IMR-90 (cell line): ENCODE measurements at regions not wholly inside any gene's neighbourhood (a gene's known extent, or its start where the extent isn't known, plus 50 kb on each side); places are given as distances from the start of the nearest gene placed in this dataset.

Experiments
- ATAC-seq: fragments of 200-7000 bp; cut with Tn5 transposase; 2 replicates; pipeline ENCODE4 v1.9.1; 2020; ENCODE audit warnings: low read depth, mild to moderate bottlenecking, moderate library complexity
- BruUV-seq: library from RNA; stranded (reverse); fragments of 400-500 nt; replicated peaks from 2 replicates; lab custom pipeline; 2021; lab: Mats Ljungman, UMichigan
- CTCF ChIA-PET: fragments of 300-600 bp; formaldehyde crosslinking; extraction: SDS; loops from one replicate; lab custom pipeline; 2021; ENCODE audit warnings: antibody characterized with exemption; lab: Yijun Ruan, JAX
- POLR2A ChIA-PET: fragments of 300-600 bp; sonication (Branson Sonifier 250); formaldehyde crosslinking; loops from one replicate; lab custom pipeline; 2022; ENCODE audit warnings: antibody characterized with exemption; ENCODE audit not compliant: unreplicated experiment; lab: Charles Lee
- DNase-seq: peaks from one replicate; pipeline ENCODE4 v3.0.0; 2013
- H2AFZ ChIP-seq: replicated peaks from 2 replicates; pipeline ENCODE3; 2013; ENCODE audit warnings: low read length, mild to moderate bottlenecking; ENCODE audit not compliant: poor library complexity
- H2AK5ac ChIP-seq: 2 replicates; pipeline ENCODE4 v1.6.1; 2013; ENCODE audit warnings: low read depth, low read length, inconsistent platforms
- H2AK9ac ChIP-seq: replicated peaks from 2 replicates; pipeline ENCODE3; 2013; ENCODE audit warnings: mild to moderate bottlenecking, low read depth, low read length, moderate library complexity; ENCODE audit not compliant: poor library complexity
- H2BK120ac ChIP-seq: 2 replicates; pipeline ENCODE4 v1.6.1; 2013; ENCODE audit warnings: low read depth, low read length, inconsistent platforms
- H2BK15ac ChIP-seq: 3 replicates; pipeline ENCODE4 v1.6.1; 2013; ENCODE audit warnings: low read depth, low read length, inconsistent platforms
- H2BK20ac ChIP-seq: 2 replicates; pipeline ENCODE4 v1.6.1; 2013; ENCODE audit warnings: low read depth, mild to moderate bottlenecking, inconsistent platforms, low read length, moderate library complexity
- H2BK5ac ChIP-seq: 2 replicates; pipeline ENCODE4 v1.6.1; 2013; ENCODE audit warnings: mild to moderate bottlenecking, low read depth, low read length, inconsistent platforms; ENCODE audit not compliant: poor library complexity, severe bottlenecking
- H3K14ac ChIP-seq: replicated peaks from 2 replicates; pipeline ENCODE4 v1.6.1; 2013; ENCODE audit warnings: low read depth, low read length, inconsistent platforms
- H3K18ac ChIP-seq: 2 replicates; pipeline ENCODE4 v1.6.1; 2013; ENCODE audit warnings: low read depth, low read length, control low read depth
- H3K23ac ChIP-seq: 2 replicates; pipeline ENCODE4 v1.6.1; 2013; ENCODE audit warnings: low read depth, low read length, inconsistent platforms
- H3K27ac ChIP-seq: 2 replicates; pipeline ENCODE4 v1.5.1; 2013; ENCODE audit warnings: mild to moderate bottlenecking, control low read depth, low read length; ENCODE audit not compliant: insufficient read depth
- H3K27me3 ChIP-seq: 2 replicates; pipeline ENCODE4 v1.6.1; 2013; ENCODE audit warnings: low read length; ENCODE audit not compliant: control insufficient read depth, insufficient read depth
- H3K36me3 ChIP-seq: 2 replicates; pipeline ENCODE4 v1.6.1; 2013; ENCODE audit warnings: low read length, mixed read lengths; ENCODE audit not compliant: control insufficient read depth, insufficient read depth
- H3K4ac ChIP-seq: 2 replicates; pipeline ENCODE4 v1.6.1; 2013; ENCODE audit warnings: low read depth, low read length, inconsistent platforms
- H3K4me1 ChIP-seq: 2 replicates; pipeline ENCODE4 v1.6.1; 2013; ENCODE audit warnings: low read length, mixed read lengths; ENCODE audit not compliant: control insufficient read depth, insufficient read depth
- H3K4me2 ChIP-seq: 2 replicates; pipeline ENCODE4 v1.6.1; 2013; ENCODE audit warnings: low read depth, mild to moderate bottlenecking, control low read depth, low read length, moderate library complexity
- H3K4me3 ChIP-seq: 2 replicates; pipeline ENCODE4 v1.5.1; 2013; ENCODE audit warnings: low read depth, mild to moderate bottlenecking, control low read depth, low read length, moderate library complexity; ENCODE audit not compliant: insufficient read depth
- H3K56ac ChIP-seq: 2 replicates; pipeline ENCODE4 v1.6.1; 2013; ENCODE audit warnings: low read length, inconsistent platforms; ENCODE audit not compliant: insufficient read depth; ENCODE audit errors: extremely low read depth
- H3K79me1 ChIP-seq, 2 experiments: 2 replicates each; pipeline ENCODE4 v1.6.1; 2013; ENCODE audit warnings: low read length in 2 of 2, inconsistent platforms in 1 of 2, low read depth in 1 of 2
- H3K9ac ChIP-seq: 2 replicates; pipeline ENCODE4 v1.6.1; 2013; ENCODE audit warnings: low read depth, low read length, control low read depth
- H3K9me1 ChIP-seq: 2 replicates; pipeline ENCODE4 v1.6.1; 2013; ENCODE audit warnings: low read length, inconsistent platforms; ENCODE audit not compliant: insufficient read depth
- H3K9me3 ChIP-seq: 2 replicates; pipeline ENCODE4 v1.6.1; 2013; ENCODE audit warnings: low read length; ENCODE audit not compliant: control insufficient read depth, insufficient read depth
- H4K20me1 ChIP-seq: 2 replicates; pipeline ENCODE4 v1.6.1; 2013; ENCODE audit warnings: low read length, inconsistent platforms; ENCODE audit not compliant: insufficient read depth
- H4K5ac ChIP-seq: 2 replicates; pipeline ENCODE4 v1.6.1; 2013; ENCODE audit warnings: mild to moderate bottlenecking, low read depth, low read length, control low read depth
- H4K8ac ChIP-seq, 2 experiments: 2 replicates each; pipeline ENCODE4 v1.6.1; 2013; ENCODE audit warnings: low read depth in 2 of 2, low read length in 2 of 2, control low read depth in 1 of 2, inconsistent platforms in 1 of 2
- H4K91ac ChIP-seq: 2 replicates; pipeline ENCODE4 v1.6.1; 2013; ENCODE audit warnings: low read depth, low read length, inconsistent platforms; ENCODE audit not compliant: insufficient read depth
- BHLHE40 ChIP-seq: fragments of 150-350 bp; IDR thresholded peaks from 2 replicates; pipeline ENCODE4 v1.6.1; 2016; ENCODE audit warnings: mild to moderate bottlenecking, low read depth, low read length
- CEBPB ChIP-seq: IDR thresholded peaks from 2 replicates; pipeline ENCODE4 v1.6.1; 2012; ENCODE audit warnings: low read depth, low read length, improper control_type of control experiment
- CHD1 ChIP-seq: IDR thresholded peaks from 2 replicates; pipeline ENCODE4 v1.6.1; 2012; ENCODE audit warnings: low read depth, low read length, improper control_type of control experiment
- CTCF ChIP-seq: conservative IDR thresholded peaks from 2 replicates; pipeline ENCODE4 v1.5.1; 2012; ENCODE audit warnings: mild to moderate bottlenecking, low read depth, low read length, improper control_type of control experiment
- ELK1 ChIP-seq: fragments of 150-350 bp; IDR thresholded peaks from 2 replicates; pipeline ENCODE4 v1.6.1; 2016; ENCODE audit warnings: low read depth, mild to moderate bottlenecking, low read length, moderate library complexity, borderline replicate concordance
- FOS ChIP-seq: fragments of 150-350 bp; IDR thresholded peaks from 2 replicates; pipeline ENCODE4 v1.6.1; 2016; ENCODE audit warnings: low read depth, low read length
- MAFK ChIP-seq: IDR thresholded peaks from 2 replicates; pipeline ENCODE4 v1.6.1; 2012; ENCODE audit warnings: low read depth, low read length, improper control_type of control experiment
- MAZ ChIP-seq: IDR thresholded peaks from 2 replicates; pipeline ENCODE4 v1.6.1; 2012; ENCODE audit warnings: low read depth, mild to moderate bottlenecking, low read length, improper control_type of control experiment, moderate library complexity, borderline replicate concordance
- MXI1 ChIP-seq: IDR thresholded peaks from 2 replicates; pipeline ENCODE4 v1.6.1; 2012; ENCODE audit warnings: low read depth, mild to moderate bottlenecking, low read length, moderate library complexity, borderline replicate concordance
- NFE2L2 ChIP-seq: fragments of 150-350 bp; IDR thresholded peaks from 2 replicates; pipeline ENCODE4 v1.6.1; 2016; ENCODE audit warnings: low read depth, mild to moderate bottlenecking, low read length
- POLR2A ChIP-seq: IDR thresholded peaks from 2 replicates; pipeline ENCODE4 v1.6.1; 2012; ENCODE audit warnings: mild to moderate bottlenecking, low read depth, low read length
- RAD21 ChIP-seq: IDR thresholded peaks from 2 replicates; pipeline ENCODE4 v1.6.1; 2012; ENCODE audit warnings: low read length, improper control_type of control experiment
- RFX5 ChIP-seq: IDR thresholded peaks from 2 replicates; pipeline ENCODE4 v1.8.0; 2012; ENCODE audit warnings: low read depth, mild to moderate bottlenecking, low read length, moderate library complexity
- SMC3 ChIP-seq: fragments of 150-350 bp; IDR thresholded peaks from 2 replicates; pipeline ENCODE4 v1.6.1; 2016; ENCODE audit warnings: low read depth, mild to moderate bottlenecking, antibody characterized with exemption, low read length, moderate library complexity
- WGBS, 2 experiments: methylation state at CpG; one replicate each; pipeline versions ENCODE4 v1.1.5 to v1.1.7; 2013; ENCODE audit warnings: missing lambda C conversion rate in 2 of 2; ENCODE audit not compliant: insufficient read length in 1 of 2; ENCODE audit errors: extremely low coverage in 2 of 2; 5-methylcytosine and 5-hydroxymethylcytosine counted together
- dilution Hi-C: fragments of 300-500 bp; cut with HindIII; formaldehyde crosslinking; loops from one replicate; pipeline ENCODE4 v1.14.3; 2018; ENCODE audit warnings: low sequenced_read_pairs; ENCODE audit not compliant: unreplicated experiment
- in situ Hi-C: fragments of 300-500 bp; cut with MboI; formaldehyde crosslinking; loops from 3 replicates; pipeline ENCODE4 v1.14.3; 2019; ENCODE audit warnings: low sequenced_read_pairs, inconsistent platforms, mixed read lengths
- intact Hi-C: fragments of 100-400 bp; cut with micrococcal nuclease; formaldehyde crosslinking; loops from 2 replicates; pipeline ENCODE4 v1.10.0; 2022

DNA sequence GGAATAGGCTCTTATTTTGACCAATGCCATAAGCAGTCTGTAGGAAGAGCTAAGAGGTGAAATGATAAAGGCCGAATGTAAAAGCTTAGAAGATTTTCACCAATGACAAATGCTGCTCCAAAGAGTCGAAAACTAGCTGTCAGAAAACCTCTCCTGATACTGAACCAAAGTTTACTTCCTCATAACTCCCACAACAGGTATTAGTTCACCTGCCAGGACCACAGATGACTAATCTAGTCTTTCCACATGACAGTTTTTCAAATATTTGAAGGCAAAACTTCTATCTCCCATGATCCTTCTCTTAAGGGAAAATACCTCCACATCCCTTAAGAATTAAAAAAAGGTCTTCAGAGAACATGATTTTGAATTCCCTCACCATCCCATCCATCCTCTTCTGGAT, 473.2 kb upstream of the SPHKAP start:
- Histone ChIP-seq H4K8ac (no peak overlapping the region), H2BK5ac (no peak overlapping the region), H3K36me3 (no peaks in the 10 kb centered on the region), H2AK9ac (no peak overlapping the region), H3K9me3 (no peaks in the 10 kb centered on the region), H2BK120ac (no peak overlapping the region), H2AK5ac (no peak overlapping the region), H3K79me1 (no peaks in the 10 kb centered on the region), H3K4me2 (no peak overlapping the region), H3K23ac (no peak overlapping the region), H3K4me3 (no peak overlapping the region), H3K27ac (no peak overlapping the region), H2AFZ (no peak overlapping the region), H3K4ac (no peak overlapping the region), H3K56ac (no peak overlapping the region), H4K91ac (no peak overlapping the region), H3K18ac (no peak overlapping the region), H3K9ac (no peak overlapping the region), H4K5ac (no peak overlapping the region), H4K20me1 (no peaks in the 10 kb centered on the region), H2BK15ac (no peak overlapping the region), H3K4me1 (no peaks in the 10 kb centered on the region), H3K9me1 (no peaks in the 10 kb centered on the region), H2BK20ac (no peak overlapping the region), H3K14ac (no peak overlapping the region), H3K27me3 (no peaks in the 10 kb centered on the region)
- ATAC-seq (no peak), DNase-seq (no peak)
- in situ Hi-C loops (loop anchor here (25.0 kb wide), 1 partner anchor 767 kb away; no protein-coding TSS in a partner anchor), intact Hi-C loops (loop anchor here (5.0 to 10.0 kb wide), 2 partner anchors 762 to 1250 kb away; no protein-coding TSS in a partner anchor), dilution Hi-C loops (no loop called here)
- ChIA-PET CTCF (no interaction called here), POLR2A (no interaction called here)
- TF ChIP-seq CEBPB (no peak), RAD21 (no peak), POLR2A (no peak), MXI1 (no peak), SMC3 (no peak), FOS (no peak), CTCF (no peak), NFE2L2 (no peak), CHD1 (no peak), MAZ (no peak), BHLHE40 (no peak), ELK1 (no peak), MAFK (no peak), RFX5 (no peak)
- WGBS, 2 experiments = no CpG with 5 or more reads among the region's 2 CpGs
- no TSS peak for BruUV-seq
